ENCODE measurements at regions not wholly inside any gene's neighbourhood (a gene's known extent, or its start where the extent isn't known, plus 50 kb on each side); places are given as distances from the start of the nearest gene placed in this dataset.
"Not testable (repeated sequence)": the region's sequence is repeated elsewhere in the genome, so short reads cannot be mapped to it uniquely, and the experiment has no call there.

GRCh38 chr2:88802026-88802425 lies 110.6 kb downstream of the RPIA start:
- DNase-seq, result not testable (repeated sequence)

- DNase-seq, result no peak
Measured at GRCh38 chr2:88807237-88807962, 115.9 kb downstream of the RPIA start.

GRCh38 chr2:88808083-88808482 lies 116.6 kb downstream of the RPIA start:
- DNase-seq, result no peak

GRCh38 chr2:88808652-88809051 lies 117.2 kb downstream of the RPIA start:
- no peak for DNase-seq

GRCh38 chr2:88809216-88809615 lies 117.7 kb downstream of the RPIA start:
- DNase-seq, result no peak

- no peak for DNase-seq
Measured at GRCh38 chr2:88810017-88810416, 118.5 kb downstream of the RPIA start.

GRCh38 chr2:88810488-88810887 lies 119.0 kb downstream of the RPIA start:
- no peak for DNase-seq

- no peak for DNase-seq
Measured at GRCh38 chr2:88811233-88811632, 119.8 kb downstream of the RPIA start.

GRCh38 chr2:88811681-88812080 lies 120.2 kb downstream of the RPIA start:
- no peak for DNase-seq

- no peak for DNase-seq
Measured at GRCh38 chr2:88813612-88814011, 122.1 kb downstream of the RPIA start.

GRCh38 chr2:88815282-88815681 lies 123.8 kb downstream of the RPIA start:
- no peak for DNase-seq

GRCh38 chr2:88815697-88816096 lies 124.2 kb downstream of the RPIA start:
- DNase-seq, result no peak

GRCh38 chr2:88818381-88818780 lies 126.9 kb downstream of the RPIA start:
- no peak for DNase-seq

GRCh38 chr2:88824951-88825350 lies 133.5 kb downstream of the RPIA start:
- no peak for DNase-seq

- no peak for DNase-seq
Measured at GRCh38 chr2:88826399-88826798, 134.9 kb downstream of the RPIA start.

GRCh38 chr2:88827821-88828220 lies 136.3 kb downstream of the RPIA start:
- no peak for DNase-seq

GRCh38 chr2:88828397-88829137 lies 137.1 kb downstream of the RPIA start:
- no peak for DNase-seq

- no peak for DNase-seq
Measured at GRCh38 chr2:88829607-88830463, 138.4 kb downstream of the RPIA start.

- DNase-seq, result no peak
Measured at GRCh38 chr2:88831071-88831791, 139.8 kb downstream of the RPIA start.

GRCh38 chr2:88831792-88832248 lies 140.3 kb downstream of the RPIA start:
- no peak for DNase-seq

GRCh38 chr2:88832311-88832991 lies 141.0 kb downstream of the RPIA start:
- no peak for DNase-seq

GRCh38 chr2:88832992-88833389 lies 141.5 kb downstream of the RPIA start:
- DNase-seq, result no peak
